GM06990 (cell line): ENCODE measurements at regions not wholly inside any gene's neighbourhood (a gene's known extent, or its start where the extent isn't known, plus 50 kb on each side); places are given as distances from the start of the nearest gene placed in this dataset.

Experiments
- DNase-seq: peaks from one replicate; pipeline ENCODE4 v3.0.0-alpha.2; 2011; ENCODE audit not compliant: insufficient read length; ENCODE audit errors: extremely low read depth
- H3K27me3 ChIP-seq: replicated peaks from 2 replicates; pipeline ENCODE4 v1.6.0; 2011; ENCODE audit warnings: low read length; ENCODE audit not compliant: control insufficient read depth, insufficient read depth
- H3K36me3 ChIP-seq: 2 replicates; pipeline ENCODE4 v1.5.1; 2011; ENCODE audit warnings: low read length; ENCODE audit not compliant: control insufficient read depth, insufficient read depth
- H3K4me3 ChIP-seq: replicated peaks from 2 replicates; pipeline ENCODE4 v1.5.1; 2011; ENCODE audit warnings: low read depth, mild to moderate bottlenecking, control low read depth, low read length
- TF ChIP-seq, protein P1 (sequence below): IDR thresholded peaks from 2 replicates; pipeline ENCODE4 v1.5.1; 2011; ENCODE audit warnings: low read length, control low read depth, mild to moderate bottlenecking, inconsistent platforms; ENCODE audit not compliant: insufficient read depth, poor library complexity, severe bottlenecking

DNA sequence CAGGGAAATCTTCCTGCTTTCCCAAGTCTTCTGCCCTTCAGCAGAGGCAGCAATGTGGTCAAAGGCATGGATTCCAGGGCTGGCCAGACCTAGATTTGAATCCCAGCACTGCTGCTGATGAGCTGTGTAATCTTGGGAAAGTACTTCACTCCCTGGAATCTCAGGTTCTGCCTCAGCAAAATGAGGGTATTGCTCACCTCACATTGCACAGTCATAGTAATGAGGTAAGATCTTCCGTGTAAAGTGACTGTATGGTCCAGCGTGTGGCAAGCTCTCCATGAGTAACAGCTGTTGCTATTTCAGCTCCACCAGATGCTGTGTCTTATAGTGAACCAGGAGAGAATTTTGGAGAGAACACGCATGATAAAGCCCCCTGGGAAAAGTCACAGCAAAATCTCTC is 56.1 kb upstream of the F3 start:
- DNase-seq, result no peak
- Histone ChIP-seq H3K4me3 (no peak overlapping the region), H3K27me3 (peaks cover 2% of the 10 kb centered on the region; the same call in 1 of the 2 replicates), H3K36me3 (no peaks in the 10 kb centered on the region)
- TF ChIP-seq, protein P1, sequence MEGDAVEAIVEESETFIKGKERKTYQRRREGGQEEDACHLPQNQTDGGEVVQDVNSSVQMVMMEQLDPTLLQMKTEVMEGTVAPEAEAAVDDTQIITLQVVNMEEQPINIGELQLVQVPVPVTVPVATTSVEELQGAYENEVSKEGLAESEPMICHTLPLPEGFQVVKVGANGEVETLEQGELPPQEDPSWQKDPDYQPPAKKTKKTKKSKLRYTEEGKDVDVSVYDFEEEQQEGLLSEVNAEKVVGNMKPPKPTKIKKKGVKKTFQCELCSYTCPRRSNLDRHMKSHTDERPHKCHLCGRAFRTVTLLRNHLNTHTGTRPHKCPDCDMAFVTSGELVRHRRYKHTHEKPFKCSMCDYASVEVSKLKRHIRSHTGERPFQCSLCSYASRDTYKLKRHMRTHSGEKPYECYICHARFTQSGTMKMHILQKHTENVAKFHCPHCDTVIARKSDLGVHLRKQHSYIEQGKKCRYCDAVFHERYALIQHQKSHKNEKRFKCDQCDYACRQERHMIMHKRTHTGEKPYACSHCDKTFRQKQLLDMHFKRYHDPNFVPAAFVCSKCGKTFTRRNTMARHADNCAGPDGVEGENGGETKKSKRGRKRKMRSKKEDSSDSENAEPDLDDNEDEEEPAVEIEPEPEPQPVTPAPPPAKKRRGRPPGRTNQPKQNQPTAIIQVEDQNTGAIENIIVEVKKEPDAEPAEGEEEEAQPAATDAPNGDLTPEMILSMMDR, result no peak

DNA sequence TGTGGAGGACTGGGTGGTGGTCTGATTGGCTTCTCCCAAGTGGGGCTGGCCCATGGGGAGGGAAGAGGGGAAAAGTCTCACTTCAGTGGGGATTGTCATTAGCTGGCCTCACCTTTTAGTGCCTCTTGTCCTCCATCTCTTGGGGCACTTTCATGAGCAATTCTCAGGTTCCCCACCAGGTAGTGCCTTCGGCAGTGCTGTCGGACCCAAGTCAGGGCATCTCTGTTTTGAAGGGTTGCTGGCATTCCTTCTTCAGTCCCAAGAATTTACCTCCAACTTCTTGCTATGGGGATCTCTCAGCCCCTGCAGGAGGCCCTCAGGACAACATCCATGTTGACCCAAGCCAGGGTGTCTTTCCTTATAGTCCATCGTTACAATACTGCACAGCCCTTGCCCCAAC is 54.7 kb upstream of the F3 start:
- H3K36me3 ChIP-seq, result no peaks in the 10 kb centered on the region
- H3K27me3 ChIP-seq, result peaks cover 2% of the 10 kb centered on the region; the same call in 1 of the 2 replicates
- no peak for DNase-seq
- H3K4me3 ChIP-seq, result no peak overlapping the region
- TF ChIP-seq, protein P1, result no peak

DNA sequence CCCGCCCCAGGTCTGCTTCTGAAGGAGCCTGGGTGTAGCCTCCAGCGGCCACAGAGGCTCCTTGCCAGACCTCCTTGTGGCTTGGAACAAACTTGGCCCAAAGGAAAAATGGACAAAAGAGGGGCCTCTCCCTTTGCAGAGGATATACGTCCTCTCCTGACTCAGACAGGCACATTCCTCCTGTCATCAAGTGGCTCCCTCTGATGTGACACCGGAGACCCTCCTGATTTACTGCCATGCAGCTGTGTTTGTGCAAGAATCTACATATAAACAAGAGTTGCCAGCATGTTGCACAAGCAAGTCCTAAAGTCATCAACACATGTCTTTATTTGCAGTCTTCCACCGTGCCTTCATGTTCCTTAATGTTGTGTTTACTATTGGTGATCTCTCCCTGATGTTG is 54.1 kb upstream of the F3 start:
- Histone ChIP-seq H3K4me3 (no peak overlapping the region), H3K36me3 (no peaks in the 10 kb centered on the region), H3K27me3 (peaks cover 2% of the 10 kb centered on the region; the same call in 1 of the 2 replicates)
- TF ChIP-seq, protein P1, result no peak
- DNase-seq, result no peak

DNA sequence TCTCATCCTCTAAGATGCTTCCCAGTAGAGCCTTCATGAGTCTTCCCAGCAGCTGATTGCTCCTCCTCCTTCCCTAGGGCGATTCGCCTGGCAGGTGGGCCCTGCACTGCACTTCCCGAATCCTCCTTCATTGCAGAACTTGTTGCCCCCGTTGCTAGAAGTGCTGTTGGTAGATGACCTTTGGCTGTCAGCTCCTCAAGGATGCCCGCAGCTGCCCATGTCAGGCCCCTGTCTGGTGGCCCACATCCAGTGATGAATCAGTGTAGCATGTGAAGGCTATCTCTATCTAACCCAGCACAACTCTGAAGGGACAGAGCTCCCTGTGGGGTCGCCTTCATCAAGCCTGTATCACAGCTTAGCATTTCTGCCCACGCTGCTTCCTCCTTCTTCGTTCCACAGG is 52.1 kb upstream of the F3 start:
- Histone ChIP-seq H3K36me3 (no peaks in the 10 kb centered on the region), H3K27me3 (no peaks in the 10 kb centered on the region), H3K4me3 (no peak overlapping the region)
- TF ChIP-seq, protein P1, result no peak
- no peak for DNase-seq

DNA sequence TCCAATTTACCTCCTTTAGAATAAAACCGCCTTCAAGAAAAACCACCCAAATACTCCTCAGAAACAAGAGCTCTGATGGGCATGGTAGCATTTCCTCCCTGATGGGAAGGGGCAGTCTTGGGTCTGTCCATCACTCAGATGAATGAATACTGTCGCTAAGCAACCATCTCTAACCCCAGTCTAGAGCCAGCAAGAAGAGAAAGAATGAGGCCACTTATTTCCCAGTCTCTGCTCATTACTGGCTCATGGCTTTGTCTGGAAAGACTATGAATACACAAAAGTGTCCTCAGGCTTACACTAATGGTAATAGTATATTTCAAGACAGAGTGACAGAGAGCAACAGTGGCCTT is 51.0 kb upstream of the F3 start:
- no peak overlapping the region for H3K4me3 ChIP-seq
- TF ChIP-seq, protein P1, result no peak
- H3K27me3 ChIP-seq, result no peaks in the 10 kb centered on the region
- no peaks in the 10 kb centered on the region for H3K36me3 ChIP-seq
- no peak for DNase-seq
